Tibial nerve (tissue), 4 donors: ENCODE measurements at regions not wholly inside any gene's neighbourhood (a gene's known extent, or its start where the extent isn't known, plus 50 kb on each side); places are given as distances from the start of the nearest gene placed in this dataset.

ENCODE experiments used
- CTCF ChIP-seq, 5 experiments: fragments of 200-600 bp in 3 of 5; fragments of 450-650 bp in 2 of 5; sonication (generic) in 3 of 5; IDR thresholded peaks; one replicate each; pipeline ENCODE4 v1.5.1; 2016 to 2019; ENCODE audit warnings: antibody characterized with exemption in 5 of 5, mild to moderate bottlenecking in 3 of 5, moderate library complexity in 2 of 5
- EP300 ChIP-seq, 2 donors: sonication (generic); formaldehyde crosslinking; IDR thresholded peaks; one replicate each; pipeline ENCODE4 v1.6.1; 2017; ENCODE audit warnings: antibody characterized with exemption in 2 of 2, mild to moderate bottlenecking in 1 of 2
- POLR2A ChIP-seq, 2 donors: fragments of 450-650 bp; IDR thresholded peaks; one replicate each; pipeline ENCODE4 v1.6.1; 2017; ENCODE audit warnings: antibody characterized with exemption in 2 of 2, mild to moderate bottlenecking in 2 of 2, moderate library complexity in 2 of 2

DNA sequence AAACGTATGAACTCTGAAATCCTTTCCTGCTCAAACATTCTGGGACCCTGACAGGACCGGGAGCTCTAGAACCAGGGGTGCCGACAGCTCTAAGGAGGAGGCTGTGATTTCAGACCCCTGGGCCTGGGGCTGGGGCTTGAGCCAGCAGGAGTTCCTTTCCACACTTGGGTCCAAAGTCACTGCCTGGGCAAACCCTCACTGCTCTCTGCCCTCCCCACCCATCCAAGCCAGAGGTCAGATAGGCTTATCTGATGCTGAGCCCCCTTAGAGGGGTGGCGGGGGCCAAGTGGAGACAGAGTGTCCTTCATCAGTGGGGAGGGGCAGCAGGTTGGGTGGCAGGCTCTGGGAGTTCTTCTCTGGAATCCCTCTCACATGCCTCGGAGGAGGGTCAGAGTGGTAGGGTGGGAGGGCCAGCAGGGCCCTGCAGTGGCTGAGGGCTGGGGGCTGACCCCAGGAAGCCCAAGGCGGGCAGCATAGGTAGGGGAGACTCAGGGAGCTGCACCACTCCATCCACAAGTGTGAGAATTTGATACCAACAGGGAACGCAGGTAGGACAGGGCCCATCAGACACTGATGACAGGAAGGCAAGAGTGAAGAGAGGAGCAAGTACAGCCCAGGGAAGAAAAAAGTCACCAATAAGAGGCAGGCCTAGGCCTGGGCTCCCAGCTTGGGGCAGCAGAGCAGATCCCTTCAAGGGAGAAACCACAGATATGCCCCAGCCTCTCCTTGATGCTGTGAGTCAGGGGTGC is 121.0 kb downstream of the MRPL14 start:
- no peak for TF ChIP-seq CTCF (IDR thresholded peaks at IDR 0.05)
- no peak for TF ChIP-seq EP300 (IDR thresholded peaks at IDR 0.05)
- TF ChIP-seq POLR2A (IDR thresholded peaks at IDR 0.05), result no peak
